Hepatic stellate cell (primary cell): ENCODE measurements at regions not wholly inside any gene's neighbourhood (a gene's known extent, or its start where the extent isn't known, plus 50 kb on each side); places are given as distances from the start of the nearest gene placed in this dataset.
"Not testable (repeated sequence)": the region's sequence is repeated elsewhere in the genome, so short reads cannot be mapped to it uniquely, and the experiment has no call there.

Source experiments
- DNase-seq: peaks from one replicate; pipeline ENCODE4 v3.0.0; 2011; ENCODE audit warnings: low spot score

GRCh38 chr6:165791876-165792437, 128.9 kb upstream of the PDE10A start:
- DNase-seq: no peak

GRCh38 chr6:165791306-165791705, 128.3 kb upstream of the PDE10A start:
- no peak for DNase-seq

- no peak for DNase-seq
Observed at GRCh38 chr6:165782812-165783211, 119.8 kb upstream of the PDE10A start.

- no peak for DNase-seq
Observed at GRCh38 chr6:165782134-165782533, 119.1 kb upstream of the PDE10A start.

GRCh38 chr6:165777680-165778079, 114.6 kb upstream of the PDE10A start:
- DNase-seq: no peak

- DNase-seq: no peak
Observed at GRCh38 chr6:165776691-165777090, 113.7 kb upstream of the PDE10A start.

GRCh38 chr6:165775721-165776120, 112.7 kb upstream of the PDE10A start:
- DNase-seq: no peak

- DNase-seq: no peak
Observed at GRCh38 chr6:165774903-165775601, 112.0 kb upstream of the PDE10A start.

GRCh38 chr6:165770397-165771082, 107.5 kb upstream of the PDE10A start:
- no peak for DNase-seq

- DNase-seq: no peak
Observed at GRCh38 chr6:165769884-165770283, 106.8 kb upstream of the PDE10A start.

GRCh38 chr6:165769401-165769800, 106.4 kb upstream of the PDE10A start:
- DNase-seq: no peak

- no peak for DNase-seq
Observed at GRCh38 chr6:165768961-165769360, 105.9 kb upstream of the PDE10A start.

GRCh38 chr6:165767228-165767627, 104.2 kb upstream of the PDE10A start:
- no peak for DNase-seq

GRCh38 chr6:165766457-165766856, 103.4 kb upstream of the PDE10A start:
- DNase-seq: no peak

GRCh38 chr6:165766026-165766425, 103.0 kb upstream of the PDE10A start:
- no peak for DNase-seq

GRCh38 chr6:165765256-165765655, 102.2 kb upstream of the PDE10A start:
- not testable (repeated sequence) for DNase-seq

GRCh38 chr6:165762876-165763275, 99.8 kb upstream of the PDE10A start:
- no peak for DNase-seq

GRCh38 chr6:165762125-165762524, 99.1 kb upstream of the PDE10A start:
- DNase-seq: no peak

- DNase-seq: no peak
Observed at GRCh38 chr6:165760803-165761185, 97.8 kb upstream of the PDE10A start.

- no peak for DNase-seq
Observed at GRCh38 chr6:165760126-165760802, 97.2 kb upstream of the PDE10A start.

- DNase-seq: no peak
Observed at GRCh38 chr6:165758441-165758840, 95.4 kb upstream of the PDE10A start.

GRCh38 chr6:165755583-165755982, 92.5 kb upstream of the PDE10A start:
- no peak for DNase-seq

- no peak for DNase-seq
Observed at GRCh38 chr6:165753506-165753905, 90.5 kb upstream of the PDE10A start.
